HG03095 (cell line): ENCODE measurements at regions not wholly inside any gene's neighbourhood (a gene's known extent, or its start where the extent isn't known, plus 50 kb on each side); places are given as distances from the start of the nearest gene placed in this dataset.

Experiments used
- ATAC-seq: cut with Tn5 transposase; IDR thresholded peaks from one replicate; pipeline ENCODE4 v1.9.1; 2021; ENCODE audit warnings: moderate library complexity; ENCODE audit not compliant: unreplicated experiment

DNA sequence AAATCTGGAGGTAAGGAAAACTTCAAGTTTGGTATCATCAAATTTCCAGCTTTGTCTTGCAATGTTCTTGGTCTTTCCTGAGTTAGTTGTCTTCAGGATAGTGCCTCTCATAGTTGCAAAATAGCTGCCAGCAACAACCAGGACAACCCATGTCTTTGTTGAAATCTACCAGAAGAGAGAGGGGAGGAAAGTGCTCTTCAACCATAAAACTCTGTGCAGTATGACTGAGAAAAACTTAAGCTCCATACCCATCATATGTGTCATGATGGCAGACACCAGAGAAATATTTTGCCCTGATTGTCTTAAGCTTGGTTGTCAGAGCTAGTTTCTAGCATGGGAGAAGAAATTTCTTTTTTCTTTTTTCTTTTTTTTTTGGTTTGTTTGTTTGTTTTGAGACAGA, 103.3 kb downstream of the SPRY2 start:
- no peak for ATAC-seq

DNA sequence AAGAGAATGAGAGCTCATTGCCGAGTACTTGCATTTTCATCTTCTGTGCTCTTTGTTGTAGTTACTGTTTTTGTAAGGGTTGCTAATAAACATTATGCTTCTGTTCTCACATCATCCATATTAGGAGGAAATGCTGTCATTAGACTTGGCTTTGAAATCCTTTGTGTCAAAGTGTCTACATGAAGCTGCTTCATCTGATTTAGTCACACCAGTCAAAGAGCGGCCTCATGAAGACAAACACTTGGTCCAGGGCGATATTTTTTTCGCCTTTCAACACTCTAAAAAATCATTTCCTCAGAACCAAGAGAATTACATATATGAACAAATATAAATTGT, 105.0 kb downstream of the SPRY2 start:
- ATAC-seq, result no peak

DNA sequence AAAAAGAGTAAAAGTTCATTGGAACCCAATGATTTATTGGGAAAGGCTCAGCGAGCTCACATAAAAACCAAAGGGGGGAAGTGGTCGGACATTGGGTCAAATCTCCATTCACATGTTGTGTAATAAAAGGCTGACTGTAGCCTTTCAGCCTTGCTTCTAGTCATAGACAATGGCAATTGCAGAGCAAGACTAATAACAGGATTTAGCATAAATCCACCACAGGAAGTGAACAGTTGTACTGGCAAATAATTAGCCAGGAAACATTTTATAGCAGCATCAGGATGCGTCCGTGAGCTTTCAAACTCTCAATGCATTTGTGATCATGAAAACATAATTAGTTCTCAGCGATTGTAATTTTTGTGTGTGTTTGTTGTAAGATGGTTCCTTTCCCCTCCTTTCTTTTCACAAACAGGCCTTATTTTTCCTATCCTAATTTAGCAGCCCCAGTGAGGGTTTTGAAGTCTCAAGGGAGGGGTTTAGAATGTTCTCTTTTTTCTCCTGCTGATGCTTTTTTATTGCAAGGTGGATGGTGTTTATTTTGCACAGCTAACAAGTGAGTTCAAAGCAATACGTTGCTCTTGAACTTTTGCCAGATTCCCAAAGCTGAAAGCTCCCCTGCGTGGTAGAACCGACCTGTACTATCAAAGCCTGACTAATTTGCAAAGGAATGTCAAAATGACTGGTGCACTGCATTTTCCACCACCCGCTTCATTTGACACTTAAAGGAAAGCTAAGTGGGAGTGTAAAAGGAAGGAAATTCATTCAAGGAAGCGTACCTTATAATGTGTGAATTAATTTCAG, 105.6 kb downstream of the SPRY2 start:
- no peak for ATAC-seq

DNA sequence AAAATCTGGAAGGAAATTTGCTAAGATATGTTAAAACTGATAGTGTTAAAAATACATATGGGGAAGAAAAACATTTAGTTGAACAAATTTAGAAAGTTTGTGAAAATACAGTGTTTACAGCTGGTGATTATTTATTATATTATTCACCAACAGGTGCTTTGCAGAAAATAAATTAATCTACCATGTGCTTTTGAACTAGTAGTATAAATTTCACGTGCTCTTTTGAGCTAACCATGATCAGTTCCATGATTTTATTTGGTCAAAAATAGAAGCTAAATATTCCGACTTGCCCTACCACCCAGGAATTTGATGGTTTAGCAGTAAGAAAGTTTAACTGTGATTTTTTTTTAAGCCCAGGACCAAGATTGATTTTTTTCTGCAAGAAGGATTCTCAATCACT, 113.3 kb downstream of the SPRY2 start:
- no peak for ATAC-seq

DNA sequence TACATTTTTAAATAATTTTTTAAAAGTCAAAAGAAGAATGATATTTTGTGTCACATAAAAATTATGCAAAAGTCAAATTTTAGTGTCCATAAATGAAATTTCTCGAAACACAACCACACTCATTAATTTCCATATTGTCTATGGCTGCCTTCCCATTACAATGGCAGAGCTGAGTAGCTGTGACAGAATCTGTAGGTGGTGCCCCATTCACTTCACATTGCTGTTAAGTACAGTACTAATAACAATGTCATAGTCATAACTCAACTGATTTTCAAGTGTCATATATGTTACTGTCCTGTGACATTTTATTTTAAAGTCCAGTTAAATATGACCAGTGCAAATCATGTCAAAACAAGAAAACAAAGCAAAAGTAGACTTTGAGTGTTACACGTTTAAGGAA, 114.3 kb downstream of the SPRY2 start:
- no peak for ATAC-seq

DNA sequence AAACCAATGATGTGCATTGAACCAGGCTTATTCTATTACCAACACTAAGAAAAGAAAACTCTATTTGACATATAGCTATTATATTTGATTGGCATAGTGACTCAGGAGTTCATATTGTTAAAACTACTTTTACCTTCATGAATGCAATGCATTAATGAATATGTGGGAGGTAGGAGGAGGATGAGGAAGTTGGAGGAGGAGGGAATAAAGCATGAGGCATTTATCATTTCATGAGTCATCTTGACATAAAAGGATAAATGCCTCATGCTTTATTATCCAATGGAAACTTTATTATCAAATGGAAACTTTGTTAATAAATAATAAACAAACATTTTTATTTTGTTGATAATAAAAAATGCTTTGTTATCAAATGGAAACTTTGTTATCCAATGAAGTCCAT, 116.5 kb downstream of the SPRY2 start:
- no peak for ATAC-seq

DNA sequence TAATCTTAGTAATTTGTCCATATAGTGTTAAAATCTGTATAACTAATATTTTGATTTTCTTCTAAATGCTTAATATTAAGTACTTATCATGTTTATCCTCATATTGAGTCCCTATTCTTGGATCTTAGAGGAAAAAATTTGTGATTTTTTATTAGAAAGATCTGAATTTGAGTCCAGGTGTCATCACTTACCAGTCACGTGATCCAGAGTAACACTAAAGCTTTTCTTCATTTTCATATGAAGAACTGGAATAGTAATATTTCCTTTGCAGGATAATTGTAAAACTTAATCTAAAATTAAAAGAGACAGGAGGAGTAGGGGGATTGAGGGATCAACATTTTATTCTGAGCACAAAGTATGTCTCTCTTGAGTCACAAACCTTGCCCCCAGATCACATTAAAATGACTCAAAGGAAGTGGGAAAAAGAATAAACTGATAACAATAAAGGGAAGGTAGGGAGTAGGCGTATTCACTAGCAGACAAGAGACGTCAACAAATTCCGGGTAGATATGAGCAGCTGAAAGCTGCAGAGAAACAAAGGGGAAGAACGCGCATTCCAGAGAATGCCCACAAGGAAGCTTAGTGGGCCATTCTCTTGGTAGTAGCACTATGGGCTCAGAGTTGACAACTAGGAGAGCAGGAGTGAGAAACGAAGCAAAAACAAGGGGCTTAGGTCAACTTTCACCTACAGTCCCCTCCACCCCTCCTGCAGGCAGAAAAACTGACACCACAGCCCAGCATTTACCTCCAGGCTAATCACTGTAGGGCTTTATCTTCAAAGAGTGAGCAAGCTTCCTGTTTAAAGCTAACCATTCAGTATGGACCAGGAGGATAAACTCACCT, 123.1 kb downstream of the SPRY2 start:
- no peak for ATAC-seq

DNA sequence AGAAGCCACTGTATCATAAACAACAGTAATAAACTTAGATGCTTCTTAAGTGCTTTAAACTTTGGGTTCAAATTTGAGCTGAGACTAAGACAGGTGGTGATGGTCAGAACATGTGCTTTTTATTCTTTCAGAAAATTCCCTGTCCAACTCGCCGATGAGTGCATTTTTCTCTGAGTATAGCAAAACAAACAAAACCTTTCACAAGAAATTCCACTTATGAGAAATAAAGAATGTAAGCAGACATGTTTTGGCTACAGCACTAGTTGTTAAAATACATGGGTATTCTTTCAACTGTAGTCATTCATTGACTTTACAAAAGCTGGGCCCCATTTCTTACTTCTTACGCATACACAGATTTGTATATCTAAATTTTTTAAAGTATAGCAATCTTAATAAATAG, 125.6 kb downstream of the SPRY2 start:
- no peak for ATAC-seq

DNA sequence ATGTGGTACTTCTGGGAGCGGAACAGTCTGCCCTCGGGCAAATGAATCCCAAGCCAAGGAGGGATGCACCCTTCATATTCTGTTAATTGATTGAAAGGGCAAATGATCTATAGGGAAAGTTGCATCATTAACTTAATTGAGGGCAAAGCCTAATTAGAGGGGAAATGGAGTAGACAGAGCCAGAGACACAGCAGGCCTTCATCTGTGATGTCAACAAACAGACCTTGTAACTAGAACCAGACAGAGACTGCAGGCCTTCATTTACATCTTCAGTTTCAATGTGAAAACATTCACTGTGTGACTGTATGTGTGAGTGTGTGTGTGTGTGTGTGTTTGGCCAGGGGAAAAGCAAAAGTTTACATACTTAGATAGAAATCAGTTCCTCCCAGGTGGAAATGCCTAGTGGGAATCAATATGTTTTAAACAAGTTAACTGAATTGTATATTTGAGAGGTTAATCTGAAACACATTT, 126.4 kb downstream of the SPRY2 start:
- no peak for ATAC-seq

DNA sequence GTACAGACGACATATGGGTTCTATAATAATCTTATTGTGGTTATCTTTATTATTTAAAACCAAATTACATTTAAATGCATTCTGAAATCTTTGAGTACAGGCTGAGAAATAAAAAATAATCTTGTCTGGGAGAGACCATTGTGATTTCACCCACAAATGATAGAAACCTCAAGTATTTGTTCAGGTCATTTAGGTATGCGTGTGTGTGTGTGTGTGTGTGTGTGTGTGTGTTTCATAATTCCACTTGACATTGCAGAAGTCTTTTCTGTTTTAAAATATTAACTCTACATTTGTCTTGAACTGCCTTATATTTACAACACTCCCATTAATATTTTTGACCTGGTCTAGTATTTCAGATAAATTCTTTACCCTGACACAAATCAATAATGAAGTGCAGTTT, 126.9 kb downstream of the SPRY2 start:
- ATAC-seq, result no peak

DNA sequence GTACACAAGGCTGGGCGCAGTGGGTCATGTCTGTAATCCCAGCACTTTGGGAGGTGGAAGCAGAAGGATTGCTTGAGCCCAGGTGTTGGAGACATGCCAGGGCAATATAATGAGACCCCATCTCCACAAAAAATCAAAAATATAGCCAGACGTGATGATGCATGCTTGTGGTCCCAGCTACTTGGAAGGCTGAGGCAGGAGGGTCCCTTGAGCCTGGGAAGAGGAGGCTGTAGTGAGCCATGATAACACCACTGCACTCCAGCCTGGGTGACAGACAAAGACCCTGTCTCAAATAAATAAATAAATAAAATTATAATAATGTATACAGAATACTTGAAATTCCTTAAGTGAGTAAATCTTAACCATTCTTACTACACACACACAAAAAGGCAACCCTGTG, 127.7 kb downstream of the SPRY2 start:
- no peak for ATAC-seq

DNA sequence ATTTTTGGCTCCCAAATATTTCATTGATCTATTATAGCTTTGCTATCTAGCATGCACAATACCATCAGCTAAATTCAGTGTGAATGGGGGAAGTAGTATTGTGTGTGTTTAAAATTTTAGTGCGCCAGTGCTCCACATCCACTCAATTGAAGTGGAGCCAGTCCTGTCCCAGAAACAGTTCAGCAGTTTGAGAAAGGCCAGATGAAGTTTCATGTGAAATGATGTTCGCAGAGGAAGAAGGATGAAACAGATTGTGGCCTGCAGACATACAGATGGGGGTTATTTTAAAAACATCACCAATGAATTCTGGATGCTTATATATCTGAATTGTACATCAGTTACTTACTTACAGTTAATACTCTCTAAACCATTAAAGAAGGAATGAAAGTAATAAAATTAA, 129.4 kb downstream of the SPRY2 start:
- no peak for ATAC-seq

DNA sequence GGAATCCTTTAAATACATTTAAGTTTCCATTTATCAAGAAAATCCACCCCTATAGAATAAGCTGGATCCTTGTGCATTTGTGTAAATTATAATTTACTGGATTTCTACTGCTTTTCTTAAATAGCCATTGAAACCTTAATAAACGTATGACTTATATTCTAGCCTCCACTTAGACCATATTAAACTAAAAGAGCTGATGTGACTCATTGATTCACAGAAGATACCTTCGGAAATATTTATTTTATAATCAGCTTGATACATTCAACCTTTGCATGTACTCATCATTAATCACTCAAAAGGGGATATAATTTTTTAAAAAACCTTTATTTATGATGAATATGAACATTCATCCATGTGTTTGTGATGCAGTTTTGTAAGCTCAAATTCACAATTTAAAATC, 136.3 kb downstream of the SPRY2 start:
- no peak for ATAC-seq

DNA sequence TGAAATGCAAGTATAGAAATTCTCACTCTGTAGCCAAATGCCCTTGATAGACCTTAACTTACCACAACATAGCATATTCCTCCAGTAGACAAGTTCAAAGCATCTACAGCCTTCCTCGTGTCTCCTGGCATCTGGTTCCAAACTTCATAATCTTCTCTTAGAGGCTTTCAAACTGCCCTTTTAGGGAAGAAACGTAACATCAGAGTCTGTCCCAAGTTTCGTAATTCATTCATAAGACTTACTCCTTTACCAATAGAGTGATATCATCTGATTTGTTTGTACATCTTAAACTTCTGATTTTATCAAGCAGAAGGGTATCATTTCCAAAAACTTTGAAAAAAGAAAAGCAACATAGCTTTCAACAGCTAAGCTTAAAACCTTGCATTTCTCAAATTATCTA, 137.4 kb downstream of the SPRY2 start:
- no peak for ATAC-seq

DNA sequence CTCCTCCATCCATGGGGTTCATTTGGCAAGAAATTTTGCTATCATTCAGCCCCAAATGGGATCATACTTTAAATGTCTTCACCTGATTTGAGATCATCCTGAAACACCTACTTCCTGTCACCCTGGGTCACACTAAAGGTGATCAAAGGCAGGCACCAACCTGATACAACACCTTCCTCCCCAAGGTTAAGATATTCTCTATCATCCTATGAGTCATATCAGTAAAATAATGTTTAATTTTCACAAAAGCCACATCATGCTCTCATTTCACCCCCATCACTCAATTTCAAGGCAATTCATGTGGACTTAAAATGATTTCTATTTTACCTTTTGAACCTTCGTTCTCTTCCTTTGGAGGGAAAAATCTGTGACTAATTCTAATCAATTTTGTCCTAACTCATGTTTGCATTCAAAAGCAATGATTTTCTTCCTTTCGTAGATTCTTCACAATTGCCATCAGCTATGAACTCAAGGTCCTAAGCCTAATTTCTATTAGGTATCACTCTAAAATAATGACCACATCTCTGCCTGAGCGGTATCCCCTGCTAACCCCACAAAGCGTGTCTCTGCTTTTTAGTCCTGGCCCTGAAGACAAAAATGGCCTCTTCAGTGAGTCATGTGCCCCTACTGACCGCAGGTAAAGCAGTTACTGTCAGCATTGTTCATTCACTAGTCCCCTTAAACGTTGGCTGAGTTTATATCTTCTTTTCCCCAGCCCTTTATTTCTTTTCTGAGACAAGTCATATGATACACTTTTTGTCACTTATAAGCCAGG, 139.0 kb downstream of the SPRY2 start:
- no peak for ATAC-seq

DNA sequence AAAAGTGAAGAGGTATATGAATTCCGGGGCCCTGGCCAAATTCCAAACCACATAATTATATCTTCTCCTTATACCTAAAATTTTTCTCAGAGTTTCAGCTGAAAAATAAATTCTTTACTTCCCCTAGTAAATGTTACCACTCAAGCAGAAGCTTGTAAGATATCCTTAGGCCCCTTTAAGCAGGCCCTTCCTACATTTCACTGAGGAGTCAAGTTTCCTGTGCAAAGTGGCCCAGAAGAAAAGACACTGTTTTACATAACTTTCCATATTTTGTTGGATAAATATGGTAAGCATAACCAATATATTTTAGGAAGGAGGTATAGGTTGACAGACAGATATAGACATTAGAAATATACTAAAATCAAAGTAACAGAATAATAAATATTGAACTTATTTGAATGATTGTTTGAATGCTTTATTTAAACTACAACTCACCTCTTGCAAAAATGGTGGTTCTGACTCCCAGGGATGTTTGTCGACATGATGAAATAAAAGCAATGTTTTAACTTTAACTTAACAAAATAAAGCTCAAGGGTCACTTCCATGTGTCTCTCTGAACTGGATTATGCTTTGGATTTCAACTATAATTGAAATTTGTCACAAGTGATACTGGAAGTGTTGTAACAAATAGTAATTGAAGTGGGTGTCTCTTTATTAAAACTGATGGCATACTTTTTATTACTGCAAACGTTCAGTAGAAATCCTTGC, 141.2 kb downstream of the SPRY2 start:
- no peak for ATAC-seq

DNA sequence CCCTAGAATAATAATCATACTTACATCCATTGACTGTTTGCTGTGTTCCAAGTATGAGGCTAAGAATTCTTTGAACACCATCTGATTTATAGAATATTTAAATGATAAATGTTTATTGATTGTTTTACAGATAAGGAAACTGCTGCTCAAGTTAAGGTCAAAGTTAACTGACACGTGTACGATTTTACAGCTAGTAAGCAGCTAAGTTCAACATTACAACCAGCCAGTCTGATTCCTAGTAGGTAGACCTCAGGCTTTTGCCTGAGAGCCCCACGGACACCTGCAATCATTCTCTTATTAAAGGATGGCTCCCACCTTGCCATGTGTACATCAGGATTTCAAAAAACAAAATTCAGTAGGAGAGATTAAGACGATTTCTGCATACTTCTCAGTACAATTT, 141.9 kb downstream of the SPRY2 start:
- no peak for ATAC-seq

DNA sequence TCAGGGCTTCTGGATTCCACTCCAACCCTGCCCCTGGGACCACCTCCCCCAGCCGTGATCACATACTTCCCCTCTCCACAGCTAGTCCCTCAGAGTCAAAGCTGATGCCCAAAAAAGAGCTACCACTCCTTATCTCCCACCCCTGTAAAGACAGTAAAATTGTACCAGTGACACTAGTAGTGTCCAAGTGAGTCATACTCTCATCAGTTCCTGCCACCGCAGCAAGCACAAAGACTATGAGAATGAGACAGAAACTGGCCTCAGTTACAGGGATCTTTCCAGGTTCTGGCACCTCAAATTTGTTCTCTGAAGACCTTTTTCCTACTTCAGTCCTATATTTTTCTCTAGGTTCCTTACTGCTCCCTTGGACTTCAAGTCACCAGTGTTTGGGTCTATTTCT, 144.2 kb downstream of the SPRY2 start:
- no peak for ATAC-seq

DNA sequence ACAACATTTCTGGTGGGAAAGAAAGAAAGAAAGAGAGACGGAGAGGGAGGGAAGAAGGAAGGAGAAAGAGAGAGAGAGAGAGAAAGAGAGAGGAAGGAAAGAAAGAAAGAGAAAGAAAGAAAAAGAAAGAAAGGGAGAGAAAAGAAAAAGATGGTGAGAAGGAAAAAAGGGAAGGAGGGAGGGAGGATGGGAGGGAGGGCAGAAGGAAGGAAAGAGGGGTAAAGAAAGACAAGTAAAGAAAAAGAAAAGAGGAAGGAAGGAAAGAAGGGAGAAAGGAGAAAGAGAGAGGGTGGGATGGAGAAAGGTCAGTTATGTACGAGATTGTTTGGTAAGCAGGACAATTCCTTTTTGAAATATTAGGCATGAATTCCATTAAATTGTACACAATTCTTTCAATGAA, 145.3 kb downstream of the SPRY2 start:
- no peak for ATAC-seq

DNA sequence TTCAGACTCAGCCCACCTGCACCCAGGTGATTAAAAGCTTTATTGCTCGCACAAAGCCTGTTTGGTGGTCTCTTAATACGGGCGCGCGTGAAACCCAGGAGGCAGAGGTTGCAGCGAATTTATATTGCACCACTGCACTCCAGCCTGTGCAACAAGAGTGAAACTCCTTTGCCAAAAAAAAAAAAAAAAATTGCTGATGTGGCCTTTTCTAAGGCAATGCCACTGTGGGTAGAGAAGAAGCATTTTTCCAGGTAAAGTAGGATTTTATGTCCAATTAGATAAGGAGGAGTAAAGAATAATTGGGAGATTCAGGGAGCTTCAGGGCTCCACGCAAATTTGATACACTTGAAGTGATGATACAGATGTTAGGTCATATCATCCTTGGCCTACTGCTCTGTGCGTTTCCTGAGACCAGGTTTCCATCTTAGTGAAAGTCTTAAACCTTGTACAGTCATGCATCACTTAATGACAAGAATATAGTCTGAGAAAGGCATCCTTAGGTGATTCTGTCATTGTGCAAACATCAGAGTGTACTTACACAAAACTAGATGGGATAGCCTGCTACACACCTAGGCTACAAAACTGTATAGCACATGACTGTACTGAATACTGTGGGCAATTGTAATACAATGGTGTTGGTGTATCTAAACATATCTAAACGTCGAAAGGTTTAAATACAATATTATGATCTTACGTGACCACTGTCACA, 150.9 kb downstream of the SPRY2 start:
- ATAC-seq, result no peak
